ENCODE measurements at regions not wholly inside any gene's neighbourhood (a gene's known extent, or its start where the extent isn't known, plus 50 kb on each side); places are given as distances from the start of the nearest gene placed in this dataset.
"Not testable (repeated sequence)": the region's sequence is repeated elsewhere in the genome, so short reads cannot be mapped to it uniquely, and the experiment has no call there.

DNA sequence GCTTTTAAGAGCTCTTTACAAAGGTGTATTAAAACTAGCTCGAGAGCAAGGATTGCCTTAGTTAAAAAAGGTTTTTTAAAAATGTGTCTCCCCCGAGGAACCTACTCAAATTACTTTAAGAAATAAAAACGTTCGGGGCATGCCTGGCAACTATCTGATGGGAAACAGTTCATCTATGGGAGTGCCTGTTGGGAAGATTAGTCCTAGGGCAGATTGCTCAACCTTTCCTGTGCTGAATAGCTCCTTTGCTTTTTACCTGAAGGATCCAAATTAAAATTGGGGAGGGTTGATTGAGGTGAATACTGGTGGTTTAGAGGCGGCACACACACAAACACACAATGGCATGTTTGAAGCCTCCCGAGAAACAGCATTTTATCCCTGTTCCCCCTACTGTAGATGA is 541.4 kb upstream of the ATP2B1 start:
- DNase-seq, result no peak

DNA sequence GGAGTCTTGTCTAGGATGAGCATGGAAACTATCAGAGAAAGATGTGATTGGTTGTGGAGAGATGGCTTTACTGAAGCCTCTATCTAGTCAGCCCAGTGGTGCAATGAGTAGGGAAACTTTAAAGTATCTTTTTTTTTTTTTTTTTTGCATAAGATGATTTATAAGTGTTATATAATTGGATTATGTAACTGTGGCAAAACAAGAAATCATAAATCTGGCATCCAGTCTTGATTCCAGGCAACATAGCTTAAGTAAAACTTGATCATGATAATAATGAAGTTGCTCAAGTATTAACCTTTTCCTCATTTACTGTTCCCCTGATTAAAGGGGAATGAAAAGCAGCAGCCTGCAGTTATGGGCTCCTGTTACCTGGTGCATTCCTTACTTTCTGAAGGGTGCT is 538.0 kb upstream of the ATP2B1 start:
- no peak for DNase-seq

DNA sequence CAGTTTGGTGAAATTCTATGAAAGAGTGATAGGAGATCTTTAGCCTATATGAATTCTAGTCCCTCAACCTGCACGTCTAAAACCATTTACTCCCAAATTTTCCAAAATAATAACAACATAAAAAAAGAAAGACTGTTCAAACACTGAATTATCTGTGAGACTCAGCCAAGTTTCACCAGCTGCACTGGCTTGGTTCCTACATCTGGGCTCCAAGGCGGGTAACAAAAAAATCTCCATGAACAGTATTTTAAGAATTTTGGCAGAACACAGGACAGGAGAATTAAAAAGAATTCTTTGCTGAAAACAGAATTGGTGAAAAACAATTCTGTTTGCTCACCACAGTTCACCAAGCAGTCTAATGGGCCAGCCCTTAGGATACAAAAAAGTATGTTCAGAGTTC is 536.8 kb upstream of the ATP2B1 start:
- no peak for DNase-seq

DNA sequence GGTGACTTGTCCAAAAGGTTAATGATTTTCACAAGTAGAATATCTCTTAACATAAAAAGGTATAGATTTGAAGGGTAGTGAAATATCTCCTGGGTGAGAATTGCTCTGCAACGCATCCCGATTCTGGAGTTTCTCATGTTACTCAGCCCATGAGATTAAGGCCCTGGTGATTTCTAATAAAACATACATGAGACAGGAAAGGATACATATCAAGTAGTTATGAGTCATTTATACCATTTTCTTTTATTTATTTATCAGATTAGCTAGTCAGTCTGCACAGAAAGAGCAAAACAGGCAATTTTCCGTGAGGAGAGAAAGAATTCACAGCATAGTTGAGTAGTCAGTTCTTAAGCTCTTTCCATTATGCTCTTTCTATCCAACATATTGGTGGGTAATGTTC is 535.6 kb upstream of the ATP2B1 start:
- DNase-seq, result no peak

DNA sequence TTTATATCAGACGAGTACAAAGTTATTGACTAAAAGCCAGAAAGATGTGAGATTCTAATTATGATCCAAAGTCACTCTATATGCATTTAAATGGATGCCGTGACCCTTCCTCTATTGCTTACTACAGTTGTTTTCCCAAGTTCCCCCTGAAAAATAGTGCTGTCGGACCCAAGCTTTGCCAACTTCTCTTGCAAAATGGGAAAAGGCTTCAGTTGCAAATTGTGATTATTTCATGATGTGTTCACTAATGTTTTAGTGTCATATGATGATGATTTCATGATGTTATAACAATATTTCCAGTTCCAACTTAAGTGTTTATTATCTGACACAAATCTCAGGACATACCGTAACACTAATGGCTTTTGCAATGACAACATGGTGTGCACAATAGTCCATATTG is 534.6 kb upstream of the ATP2B1 start:
- no peak for DNase-seq

DNA sequence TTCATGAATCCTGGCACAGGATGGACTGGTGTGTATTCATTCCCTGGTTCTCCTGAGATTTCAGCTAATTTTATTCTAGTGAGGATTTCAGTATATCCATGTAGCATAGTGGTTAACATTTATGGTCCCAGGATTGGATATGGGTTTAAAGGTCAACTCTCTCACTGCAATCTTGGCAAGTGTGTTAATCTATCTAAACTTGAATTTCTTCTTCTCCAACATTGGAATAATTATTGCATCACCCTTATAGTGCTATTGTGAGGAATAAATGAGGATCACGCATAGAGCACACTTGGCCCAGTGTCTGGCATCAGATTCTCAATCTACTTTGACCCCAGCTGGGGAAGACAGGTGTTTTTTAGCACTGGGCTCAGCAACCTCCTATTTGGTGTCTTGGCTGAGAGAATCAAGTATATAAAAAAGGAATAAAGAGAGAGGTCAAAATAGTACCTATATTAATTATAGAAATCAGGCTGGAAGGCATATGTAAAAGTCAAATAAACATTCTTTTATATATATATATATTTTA is 531.2 kb upstream of the ATP2B1 start:
- no peak for DNase-seq

DNA sequence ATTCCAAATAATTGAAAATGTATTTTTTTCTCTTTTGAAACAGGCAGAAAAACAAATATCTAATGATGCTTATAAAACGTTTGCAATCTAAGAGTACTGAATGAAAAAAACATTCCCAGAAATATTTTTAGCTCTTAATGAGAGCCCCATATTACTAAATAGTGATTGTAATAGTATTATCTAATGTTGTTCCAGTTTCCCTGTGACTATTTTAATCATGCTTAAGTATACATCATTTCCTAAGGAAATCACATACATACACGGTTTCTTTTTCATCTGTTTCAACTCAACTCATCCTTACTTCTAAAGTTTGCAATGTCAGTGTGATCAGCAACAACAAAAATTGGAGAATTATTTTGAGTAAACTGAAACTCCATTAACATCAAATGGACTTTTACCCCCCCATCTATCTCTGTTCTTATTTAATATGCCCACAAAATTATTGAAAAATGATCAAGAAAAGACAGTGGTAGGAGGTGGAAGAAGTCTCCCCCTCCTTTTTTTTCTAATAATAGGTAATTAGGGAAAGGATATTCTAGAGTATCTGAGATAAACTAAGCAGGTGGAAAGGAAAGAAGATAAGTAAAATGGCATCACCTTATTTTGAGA is 530.1 kb upstream of the ATP2B1 start:
- DNase-seq, result no peak

DNA sequence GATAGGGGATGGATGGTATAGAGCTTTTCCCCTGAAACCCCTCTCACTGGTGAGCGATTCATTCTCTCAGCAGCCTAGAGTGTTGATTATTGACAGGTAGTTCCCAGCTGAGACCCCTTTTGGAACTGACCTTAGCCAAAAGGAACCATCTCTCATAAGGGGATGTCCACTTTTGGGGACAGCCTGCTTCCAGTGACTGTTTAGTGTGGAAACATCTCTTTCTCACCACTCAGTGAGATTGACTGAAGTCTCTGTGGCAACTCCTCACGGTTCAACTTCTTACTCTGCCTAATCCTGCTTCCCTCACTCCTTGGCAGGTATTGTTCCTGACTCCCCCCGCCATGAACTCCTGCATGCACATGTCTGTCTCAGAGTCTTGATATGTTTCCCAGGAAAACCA is 529.2 kb upstream of the ATP2B1 start:
- no peak for DNase-seq

DNA sequence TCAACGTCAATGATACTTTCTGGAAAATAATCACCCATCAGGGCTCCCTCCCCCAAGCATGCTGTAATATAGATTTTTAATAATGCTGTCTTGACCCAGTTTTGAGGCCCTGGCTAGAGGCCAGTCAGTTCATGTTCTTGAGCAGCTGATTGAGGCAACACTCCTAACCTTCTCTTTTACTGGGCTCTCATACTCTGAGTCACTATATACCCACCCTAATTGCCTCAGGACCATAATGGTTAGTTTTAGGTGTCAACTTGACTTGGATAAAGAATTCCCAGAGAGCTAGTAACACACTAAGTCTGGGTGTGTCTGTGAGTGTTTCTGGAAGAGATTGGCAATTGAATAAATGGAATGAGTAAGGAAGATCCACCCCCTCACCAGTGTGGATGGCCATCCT is 527.0 kb upstream of the ATP2B1 start:
- DNase-seq, result no peak

DNA sequence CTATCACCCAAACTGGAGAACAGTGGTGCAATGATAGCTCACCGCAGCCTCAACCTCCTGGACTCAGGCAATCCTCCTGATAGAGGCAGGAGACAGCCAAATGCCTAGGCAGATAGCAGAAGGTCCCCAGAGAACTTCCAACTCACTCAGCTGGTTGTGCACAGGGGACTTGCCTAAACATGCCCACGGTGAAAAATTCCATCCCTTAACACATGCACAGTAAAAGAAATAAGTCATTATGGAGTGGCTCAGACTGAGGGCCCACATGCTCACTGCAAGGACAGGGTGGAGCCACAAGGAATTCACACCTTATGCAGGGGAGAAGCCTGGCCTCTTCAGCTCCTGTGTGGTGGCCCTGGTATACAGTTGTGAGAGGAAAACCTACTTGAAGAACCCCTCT is 525.8 kb upstream of the ATP2B1 start:
- no peak for DNase-seq

DNA sequence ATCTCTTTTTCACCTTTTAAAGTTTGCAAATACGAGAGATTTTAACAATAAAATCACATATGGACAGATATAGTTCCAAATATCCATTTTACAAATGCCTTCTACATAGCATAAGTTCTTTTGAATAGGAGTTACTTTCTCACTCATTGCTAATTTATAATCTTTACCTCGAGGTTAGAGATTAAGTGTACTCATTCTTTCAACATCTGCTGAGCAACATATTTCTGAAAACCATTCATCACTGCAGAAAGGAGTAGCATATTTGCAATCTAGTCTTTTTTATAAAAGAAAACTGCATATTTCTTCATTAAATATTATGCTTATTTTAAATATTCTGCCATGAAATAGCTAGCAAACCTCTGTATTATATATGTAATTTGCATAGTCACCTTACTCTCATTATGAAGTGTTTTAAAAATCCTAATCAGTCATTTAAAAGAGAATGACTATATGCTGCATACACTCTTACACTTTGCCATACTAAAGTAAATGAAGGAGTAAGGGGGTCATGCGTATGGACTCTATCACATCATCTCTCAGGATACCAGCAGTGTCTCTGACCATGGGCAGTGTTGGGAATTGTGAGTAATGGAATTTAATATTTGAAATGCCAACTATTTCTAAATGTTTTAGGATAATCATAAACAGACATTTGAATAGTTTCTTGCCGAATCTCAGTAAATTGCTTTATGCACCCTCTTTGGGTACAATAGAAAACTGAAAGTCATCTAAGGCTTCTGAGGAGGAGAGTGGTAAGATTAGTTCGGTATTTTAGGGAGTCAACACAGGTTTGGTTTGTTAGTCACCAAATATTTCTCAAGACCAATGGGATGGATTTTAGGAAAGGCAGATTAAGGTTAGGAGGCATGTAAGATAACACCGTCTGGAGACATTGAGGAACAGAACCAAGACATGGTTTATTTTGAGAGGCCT is 524.8 kb upstream of the ATP2B1 start:
- DNase-seq, result no peak

DNA sequence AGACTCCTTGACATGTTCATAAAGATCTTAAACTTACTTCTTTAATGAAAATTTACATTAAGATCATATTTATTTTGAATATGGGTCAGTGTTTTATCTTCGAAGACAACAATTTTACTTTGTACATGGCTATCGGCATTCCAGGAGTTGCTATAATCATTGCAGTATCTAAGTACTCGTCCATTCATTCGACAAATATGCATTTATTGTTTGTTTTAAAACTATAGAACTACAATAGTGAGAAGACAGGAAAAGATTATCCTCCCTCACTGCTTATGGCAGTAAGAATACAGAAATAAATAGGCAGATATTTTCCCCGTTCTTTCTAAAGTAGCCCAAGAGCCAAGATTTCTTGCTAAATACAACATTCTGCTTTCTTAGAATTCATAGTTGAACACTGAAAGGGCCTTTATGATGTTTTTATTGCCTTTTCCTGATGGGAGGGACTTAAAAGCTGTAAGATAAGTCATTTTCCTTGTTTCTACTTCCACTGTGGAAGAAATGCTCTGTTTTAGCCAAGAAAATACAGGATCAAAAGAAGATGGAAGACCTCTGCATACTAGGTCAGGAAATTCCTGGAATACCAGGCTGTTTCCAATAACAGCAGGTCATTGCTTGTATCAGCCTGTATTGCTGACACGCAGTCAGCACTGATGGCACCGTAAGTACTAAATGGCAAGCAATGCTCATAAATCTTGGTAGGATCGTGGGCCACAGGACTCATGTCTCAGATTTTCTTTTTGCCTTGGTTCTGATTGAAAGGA is 521.0 kb upstream of the ATP2B1 start:
- no peak for DNase-seq

DNA sequence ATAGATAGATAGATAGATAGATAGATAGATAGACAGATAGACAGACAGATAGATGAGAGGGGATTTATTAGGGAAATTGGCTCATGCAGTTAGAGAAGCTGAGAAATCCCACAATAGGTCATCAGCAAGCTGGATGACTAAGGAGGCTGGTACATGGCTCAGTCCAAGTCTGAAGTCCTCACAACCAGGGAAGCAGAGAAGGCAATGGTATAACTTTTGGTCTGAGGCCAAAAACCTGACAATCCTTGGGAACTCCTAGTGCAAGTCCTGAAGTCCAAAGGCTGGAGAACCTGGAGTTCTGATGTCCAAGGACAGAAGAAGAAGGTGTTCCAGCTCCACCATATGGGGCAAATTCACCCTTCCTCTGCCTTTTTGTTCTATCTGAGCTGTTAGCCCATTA is 517.6 kb upstream of the ATP2B1 start:
- no peak for DNase-seq

DNA sequence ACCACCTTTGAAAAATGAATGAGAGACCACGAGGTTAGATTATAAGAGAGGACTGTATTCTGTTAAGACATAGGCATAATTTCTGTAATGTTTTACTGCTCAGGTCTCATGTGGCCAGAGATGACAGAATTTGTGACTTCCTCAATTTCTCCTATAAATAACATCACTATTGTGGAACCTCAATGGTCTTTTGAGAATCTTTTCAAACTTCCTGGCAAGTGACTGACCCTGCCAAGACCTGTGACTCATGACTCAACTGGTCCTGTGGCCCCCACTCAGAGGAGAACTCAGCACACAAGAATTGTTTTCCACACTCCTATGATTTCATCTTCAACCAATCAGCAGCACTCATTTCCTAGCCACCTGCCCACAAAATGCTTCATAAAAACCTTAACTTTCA is 508.2 kb upstream of the ATP2B1 start:
- DNase-seq, result no peak

DNA sequence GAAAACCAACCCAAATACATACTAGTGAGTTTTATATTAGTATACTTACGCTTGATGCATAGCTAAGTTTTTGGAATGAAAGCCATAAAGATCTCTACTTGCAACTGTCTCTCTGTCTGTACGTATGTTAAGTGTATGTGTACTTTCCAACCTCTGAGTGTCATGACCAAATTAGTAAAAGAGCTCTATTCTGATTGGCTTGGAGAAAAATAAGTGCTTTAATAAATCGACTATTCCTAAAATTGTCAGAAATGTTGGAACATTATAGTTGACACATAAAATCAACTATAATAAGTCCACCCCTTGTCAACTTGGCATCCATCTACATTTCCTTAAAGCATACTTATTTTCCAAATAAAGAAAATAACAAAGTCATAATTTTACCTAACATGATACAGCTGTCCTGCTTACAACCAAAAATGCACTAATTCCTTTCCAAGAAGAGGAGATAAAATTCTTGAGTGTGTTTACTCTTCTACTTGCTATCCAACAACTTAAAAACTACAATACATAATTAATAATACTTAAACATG is 507.4 kb upstream of the ATP2B1 start:
- DNase-seq, result no peak

DNA sequence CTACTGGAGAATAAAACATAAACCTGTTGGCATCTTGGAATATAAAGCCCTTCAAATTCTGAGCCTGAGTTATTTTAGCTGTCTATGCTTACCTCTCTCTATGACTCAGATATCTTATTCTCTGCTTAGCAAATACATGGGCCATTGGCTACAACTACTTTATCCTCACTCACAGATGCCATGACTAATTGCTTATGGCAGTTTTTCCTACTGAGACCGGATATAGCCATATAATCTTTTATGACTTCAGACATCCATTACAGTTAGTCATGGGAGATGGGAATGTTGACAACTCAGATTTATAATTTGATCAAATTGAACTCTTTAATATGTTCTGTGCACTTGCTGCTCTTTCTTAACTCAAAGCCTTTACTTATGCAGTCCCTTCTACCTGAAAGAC is 502.4 kb upstream of the ATP2B1 start:
- no peak for DNase-seq

DNA sequence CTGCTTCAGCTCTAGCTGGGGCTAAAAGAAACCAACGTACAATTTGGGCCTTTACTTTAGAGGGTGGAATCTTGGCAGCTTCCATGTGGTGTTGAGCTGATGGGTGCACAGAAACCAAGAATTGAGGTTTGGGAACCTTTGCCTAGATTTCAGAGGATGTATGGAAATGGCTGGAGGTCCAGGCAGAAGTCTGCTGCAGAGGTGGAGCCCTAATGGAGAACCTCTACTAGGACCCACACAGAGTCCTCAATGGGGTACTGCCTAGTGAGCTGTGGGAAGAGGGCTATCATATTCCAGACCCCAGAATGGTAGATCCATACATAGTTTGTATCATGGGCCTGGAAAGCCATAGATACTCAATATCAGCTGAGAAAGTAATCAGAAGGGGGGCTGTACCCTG is 500.4 kb upstream of the ATP2B1 start:
- no peak for DNase-seq

DNA sequence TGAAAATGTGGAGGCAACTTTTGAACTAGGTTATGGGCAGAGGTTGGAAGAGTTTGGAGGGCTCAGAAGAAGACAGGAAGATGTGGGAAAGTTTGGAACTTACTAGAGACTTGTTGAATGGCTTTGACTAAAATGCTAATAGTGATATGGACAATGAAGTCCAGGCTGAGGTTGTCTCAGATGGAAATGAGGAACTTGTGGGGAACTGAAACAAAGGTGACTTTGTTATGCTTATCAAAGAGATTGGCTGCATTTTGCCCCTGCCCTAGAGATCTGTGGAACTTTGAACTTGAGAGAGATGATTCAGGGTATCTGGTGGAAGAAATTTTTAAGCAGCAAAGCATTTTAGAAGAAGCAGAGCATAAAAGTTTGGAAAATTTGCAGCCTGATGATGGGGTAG is 499.7 kb upstream of the ATP2B1 start:
- not testable (repeated sequence) for DNase-seq

DNA sequence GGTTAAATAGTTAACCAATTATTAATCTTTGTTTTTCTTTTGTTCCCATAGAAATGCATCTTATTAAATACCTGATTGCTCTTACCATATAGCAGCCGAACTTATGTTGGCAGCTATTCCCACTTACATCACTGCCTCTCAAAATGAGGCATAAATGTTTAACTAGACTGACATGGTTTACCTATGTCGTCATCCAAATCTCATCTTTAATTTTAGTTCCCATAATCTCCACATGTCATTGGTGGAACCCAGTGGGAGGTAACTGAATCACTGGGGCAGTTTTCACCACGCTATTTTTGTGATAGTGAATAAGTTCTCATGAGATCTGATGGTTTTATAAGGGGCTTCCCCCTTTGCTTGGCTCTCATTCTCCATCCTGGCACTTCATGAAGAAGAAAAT is 499.2 kb upstream of the ATP2B1 start:
- DNase-seq, result no peak

DNA sequence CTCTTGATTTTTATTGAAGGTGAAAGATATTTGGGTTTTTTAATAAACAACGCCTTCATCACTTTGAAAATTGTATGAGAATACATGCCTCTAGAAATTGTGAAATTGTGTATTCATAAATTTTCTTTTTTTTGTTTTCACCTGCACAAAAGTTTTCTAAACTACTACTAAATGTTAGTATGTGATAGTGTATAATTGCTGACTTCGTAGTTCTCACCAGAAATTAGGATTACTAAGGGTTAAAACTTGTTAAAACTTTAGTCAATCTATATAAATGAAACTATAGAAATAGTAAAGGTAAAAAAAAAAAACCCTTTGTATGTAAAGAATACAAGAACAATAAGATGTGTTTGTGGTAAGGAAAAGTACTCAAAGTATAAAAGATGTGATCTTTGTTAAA is 496.5 kb upstream of the ATP2B1 start:
- DNase-seq, result no peak

DNA sequence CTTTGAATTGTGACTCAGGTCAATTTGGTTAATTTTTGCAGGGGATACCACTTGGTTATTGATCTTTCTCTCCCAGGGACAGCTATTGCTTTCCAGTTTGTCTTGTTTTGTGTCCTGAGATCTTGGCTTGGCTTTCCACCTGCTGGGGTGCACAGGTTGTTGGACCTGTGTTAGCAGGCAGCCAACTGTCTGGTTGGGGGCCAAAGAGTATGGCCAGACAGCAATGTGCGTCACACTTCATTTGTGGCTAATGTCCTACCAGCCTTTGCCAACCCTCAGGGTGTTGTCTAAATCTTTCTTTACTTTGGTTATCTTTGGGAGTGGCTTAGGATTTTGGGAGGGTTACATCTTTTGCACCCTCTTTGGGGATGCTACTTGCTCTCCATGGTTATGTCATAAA is 494.9 kb upstream of the ATP2B1 start:
- no peak for DNase-seq

DNA sequence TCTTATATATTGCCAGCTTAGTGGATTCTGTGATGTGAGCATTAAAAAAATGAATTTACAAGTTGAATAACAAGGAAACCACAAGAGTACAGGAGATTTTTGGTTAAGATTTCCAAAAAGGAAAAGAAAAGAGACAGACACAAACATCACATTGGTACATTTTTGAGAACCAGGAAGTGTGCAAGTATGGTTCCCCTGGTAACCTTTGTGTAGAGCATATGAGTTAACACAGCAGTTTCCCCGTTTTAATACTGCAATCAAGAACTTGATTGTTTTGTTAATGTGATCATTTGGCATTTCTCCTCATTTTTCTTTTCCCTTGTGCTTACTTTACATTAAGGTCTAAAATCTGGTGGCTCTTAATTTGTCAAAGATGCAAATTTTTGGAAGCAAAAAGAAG is 490.4 kb upstream of the ATP2B1 start:
- DNase-seq, result no peak

DNA sequence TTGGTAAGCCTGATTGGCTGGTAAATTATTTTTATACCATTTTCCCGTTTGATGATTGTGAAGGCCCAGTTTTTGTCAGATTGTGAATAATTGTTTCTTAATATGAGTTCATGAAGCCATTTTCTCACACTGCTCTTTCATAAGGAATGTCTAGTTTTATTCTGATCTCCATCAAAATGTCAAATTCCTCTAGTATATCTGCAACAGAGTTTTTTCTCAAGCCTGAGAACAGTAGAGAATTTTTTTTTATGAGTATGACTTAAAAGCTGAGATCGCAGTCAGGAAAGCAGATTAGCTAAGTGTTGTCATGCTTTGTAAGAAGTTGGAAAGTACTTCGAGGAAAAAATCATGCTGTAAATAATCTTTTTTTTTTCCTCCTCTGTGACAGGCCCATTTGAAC is 484.9 kb upstream of the ATP2B1 start:
- DNase-seq, result no peak

DNA sequence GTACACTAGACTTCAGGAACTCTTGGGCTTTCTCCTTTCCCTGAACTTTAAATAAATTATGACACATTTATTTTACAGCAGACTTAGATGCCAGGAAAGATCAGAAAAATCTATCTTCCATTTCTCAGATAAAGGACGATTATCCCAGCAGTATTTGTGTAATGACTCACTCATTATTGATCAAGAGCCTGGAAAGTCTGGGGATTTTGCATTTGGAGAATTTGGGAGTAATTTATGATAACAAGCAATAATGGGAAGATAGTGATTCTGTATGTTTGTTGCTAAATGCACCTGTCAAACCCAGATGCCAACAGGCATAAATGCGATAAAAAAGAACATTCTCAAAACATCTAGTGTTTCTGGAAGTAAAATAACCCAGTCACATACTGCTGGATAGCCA is 480.2 kb upstream of the ATP2B1 start:
- DNase-seq, result no peak
